Breast epithelium (tissue), 3 donors: ENCODE measurements at regions not wholly inside any gene's neighbourhood (a gene's known extent, or its start where the extent isn't known, plus 50 kb on each side); places are given as distances from the start of the nearest gene placed in this dataset.

Source experiments
- POLR2A ChIP-seq: fragments of 450-650 bp; IDR thresholded peaks from one replicate; pipeline ENCODE4 v1.6.1; 2016; ENCODE audit warnings: antibody characterized with exemption, mild to moderate bottlenecking, moderate library complexity
- TF ChIP-seq, protein P1 (sequence below), 3 donors: fragments of 450-650 bp; IDR thresholded peaks; one replicate each; pipeline ENCODE4 v1.5.1; 2016 to 2017; ENCODE audit warnings: antibody characterized with exemption in 3 of 3, mild to moderate bottlenecking in 3 of 3, moderate library complexity in 3 of 3

DNA sequence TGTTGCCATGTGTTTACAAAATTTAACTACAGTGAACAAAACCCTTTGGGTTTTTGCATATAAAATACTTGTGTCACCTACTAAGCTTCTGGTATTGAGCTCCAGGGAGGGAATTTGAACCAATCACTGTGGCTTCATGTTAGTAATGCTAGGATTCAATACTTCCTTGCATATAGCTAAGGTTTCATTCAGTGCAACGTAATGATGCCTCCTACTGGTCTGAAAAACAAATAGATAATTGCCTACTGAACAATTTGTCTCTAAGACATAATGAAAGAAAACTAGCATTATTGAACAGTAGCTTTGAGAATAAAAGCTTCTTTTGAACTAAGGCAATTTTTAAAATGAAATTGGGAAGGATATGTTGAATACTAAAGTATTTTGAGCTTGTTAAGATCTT is 244.4 kb downstream of the ZWINT start:
- TF ChIP-seq, protein P1, sequence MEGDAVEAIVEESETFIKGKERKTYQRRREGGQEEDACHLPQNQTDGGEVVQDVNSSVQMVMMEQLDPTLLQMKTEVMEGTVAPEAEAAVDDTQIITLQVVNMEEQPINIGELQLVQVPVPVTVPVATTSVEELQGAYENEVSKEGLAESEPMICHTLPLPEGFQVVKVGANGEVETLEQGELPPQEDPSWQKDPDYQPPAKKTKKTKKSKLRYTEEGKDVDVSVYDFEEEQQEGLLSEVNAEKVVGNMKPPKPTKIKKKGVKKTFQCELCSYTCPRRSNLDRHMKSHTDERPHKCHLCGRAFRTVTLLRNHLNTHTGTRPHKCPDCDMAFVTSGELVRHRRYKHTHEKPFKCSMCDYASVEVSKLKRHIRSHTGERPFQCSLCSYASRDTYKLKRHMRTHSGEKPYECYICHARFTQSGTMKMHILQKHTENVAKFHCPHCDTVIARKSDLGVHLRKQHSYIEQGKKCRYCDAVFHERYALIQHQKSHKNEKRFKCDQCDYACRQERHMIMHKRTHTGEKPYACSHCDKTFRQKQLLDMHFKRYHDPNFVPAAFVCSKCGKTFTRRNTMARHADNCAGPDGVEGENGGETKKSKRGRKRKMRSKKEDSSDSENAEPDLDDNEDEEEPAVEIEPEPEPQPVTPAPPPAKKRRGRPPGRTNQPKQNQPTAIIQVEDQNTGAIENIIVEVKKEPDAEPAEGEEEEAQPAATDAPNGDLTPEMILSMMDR (IDR thresholded peaks at IDR 0.05) = no peak
- TF ChIP-seq POLR2A = no peak
